WI38 (cell line): ENCODE measurements at regions not wholly inside any gene's neighbourhood (a gene's known extent, or its start where the extent isn't known, plus 50 kb on each side); places are given as distances from the start of the nearest gene placed in this dataset.

Experiments
- H3K4me3 ChIP-seq: 2 replicates; pipeline ENCODE4 v1.5.1; 2011; ENCODE audit warnings: low read depth, mild to moderate bottlenecking, control low read depth, low read length
- TF ChIP-seq, protein P1 (sequence below): IDR thresholded peaks from 2 replicates; pipeline ENCODE4 v1.5.1; 2012; ENCODE audit warnings: low read depth, mild to moderate bottlenecking, control low read depth, low read length

DNA sequence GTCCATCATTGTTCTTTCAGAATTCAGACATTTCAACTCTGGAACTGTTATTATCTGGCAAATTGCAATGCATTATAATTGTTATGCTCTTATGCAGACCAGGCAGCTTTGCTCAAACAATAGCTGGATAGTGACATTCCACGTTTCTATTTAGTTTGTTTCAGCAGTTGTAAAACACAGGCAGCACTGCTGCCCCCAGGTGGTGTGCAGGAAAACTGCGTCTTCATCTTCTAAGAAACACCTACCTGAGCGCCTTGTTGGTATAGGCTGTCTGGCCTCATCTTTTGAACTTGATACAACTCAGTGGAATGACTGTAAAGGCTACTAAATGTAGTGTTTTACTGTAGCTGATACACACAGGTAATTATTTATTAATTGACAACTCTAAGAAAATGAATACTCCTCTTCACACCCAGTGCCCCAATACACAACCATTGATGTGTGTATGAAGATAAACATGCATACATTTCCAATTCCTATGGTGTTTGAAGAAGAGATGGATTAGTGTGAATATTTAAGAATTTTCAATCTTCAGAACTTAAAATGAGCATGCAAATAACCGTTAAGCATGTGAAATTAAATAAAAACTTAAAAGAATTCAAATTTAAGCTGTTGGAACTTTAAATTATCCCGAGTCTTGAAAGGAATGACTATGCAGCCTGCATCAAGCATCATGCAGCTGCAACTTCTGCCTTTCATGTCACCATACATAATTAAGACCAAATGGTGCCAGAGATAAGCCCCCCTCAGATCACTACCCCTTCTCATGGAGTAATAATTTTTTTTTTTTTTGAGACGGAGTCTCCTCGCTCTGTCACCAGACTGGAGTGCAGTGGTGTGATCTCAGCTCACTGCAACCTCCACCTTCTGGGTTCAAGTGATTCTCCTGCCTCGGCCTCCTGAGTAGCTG lies 85.6 kb downstream of the CD8B2 start:
- TF ChIP-seq, protein P1, sequence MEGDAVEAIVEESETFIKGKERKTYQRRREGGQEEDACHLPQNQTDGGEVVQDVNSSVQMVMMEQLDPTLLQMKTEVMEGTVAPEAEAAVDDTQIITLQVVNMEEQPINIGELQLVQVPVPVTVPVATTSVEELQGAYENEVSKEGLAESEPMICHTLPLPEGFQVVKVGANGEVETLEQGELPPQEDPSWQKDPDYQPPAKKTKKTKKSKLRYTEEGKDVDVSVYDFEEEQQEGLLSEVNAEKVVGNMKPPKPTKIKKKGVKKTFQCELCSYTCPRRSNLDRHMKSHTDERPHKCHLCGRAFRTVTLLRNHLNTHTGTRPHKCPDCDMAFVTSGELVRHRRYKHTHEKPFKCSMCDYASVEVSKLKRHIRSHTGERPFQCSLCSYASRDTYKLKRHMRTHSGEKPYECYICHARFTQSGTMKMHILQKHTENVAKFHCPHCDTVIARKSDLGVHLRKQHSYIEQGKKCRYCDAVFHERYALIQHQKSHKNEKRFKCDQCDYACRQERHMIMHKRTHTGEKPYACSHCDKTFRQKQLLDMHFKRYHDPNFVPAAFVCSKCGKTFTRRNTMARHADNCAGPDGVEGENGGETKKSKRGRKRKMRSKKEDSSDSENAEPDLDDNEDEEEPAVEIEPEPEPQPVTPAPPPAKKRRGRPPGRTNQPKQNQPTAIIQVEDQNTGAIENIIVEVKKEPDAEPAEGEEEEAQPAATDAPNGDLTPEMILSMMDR, result peak; percentile 23
- no peak overlapping the region for H3K4me3 ChIP-seq

DNA sequence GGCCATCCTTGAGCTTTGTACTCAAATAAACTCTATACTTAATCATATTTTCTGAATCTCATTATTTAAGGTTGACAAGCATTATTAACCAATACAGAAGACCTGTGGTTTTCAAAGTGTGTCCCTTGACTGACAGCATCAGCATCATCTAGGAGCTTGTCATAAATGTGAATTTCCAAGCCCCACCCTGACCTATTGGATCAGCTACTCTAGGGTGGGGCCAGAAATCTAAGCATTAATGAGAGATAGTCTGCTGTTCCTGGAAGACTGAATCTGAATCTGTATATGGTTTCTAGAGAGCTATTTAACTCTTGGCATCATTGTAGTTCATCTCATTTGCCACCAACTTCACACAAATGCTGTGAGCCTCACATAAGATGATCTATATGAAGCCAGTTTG lies 86.6 kb downstream of the CD8B2 start:
- H3K4me3 ChIP-seq, result no peak overlapping the region
- TF ChIP-seq, protein P1, result no peak

DNA sequence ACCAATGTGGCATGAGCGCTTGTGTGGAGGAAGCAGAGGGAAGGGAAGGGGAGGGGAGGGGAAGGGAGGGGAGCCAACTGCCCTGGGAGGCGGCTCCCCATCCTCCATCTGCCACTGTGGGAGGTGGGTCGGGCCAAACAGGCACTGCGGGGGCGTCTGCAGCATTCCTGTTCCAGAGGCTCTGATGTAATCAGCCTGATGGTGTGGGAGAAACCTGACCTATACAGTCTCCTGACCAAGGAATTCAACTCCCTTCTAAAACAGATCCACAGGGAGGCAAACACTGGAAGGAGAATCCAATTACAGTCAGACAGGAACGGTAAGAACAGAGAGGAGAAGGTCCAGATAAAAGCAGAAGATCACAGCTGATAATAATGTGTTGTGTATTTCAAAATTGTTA lies 88.8 kb downstream of the CD8B2 start:
- H3K4me3 ChIP-seq, result no peak overlapping the region
- TF ChIP-seq, protein P1, result no peak

DNA sequence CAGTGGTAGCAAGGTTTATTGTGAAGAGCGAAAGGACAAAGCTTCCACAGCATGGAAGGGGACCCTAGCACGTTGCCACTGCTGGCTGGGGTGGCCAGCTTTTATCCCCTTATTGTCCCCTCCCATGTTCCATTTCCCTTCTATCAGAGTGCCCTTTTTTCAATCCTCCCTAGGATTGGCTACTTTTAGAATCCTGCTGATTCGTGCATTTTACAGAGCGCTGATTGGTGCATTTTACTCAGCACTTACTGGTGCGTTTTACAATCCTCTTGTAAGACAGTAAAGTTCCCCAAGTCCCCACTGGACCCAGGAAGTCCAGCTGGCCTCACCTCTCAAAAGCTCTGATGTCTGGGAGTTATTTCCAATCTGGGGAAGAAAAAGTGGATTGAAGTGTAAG lies 90.1 kb downstream of the CD8B2 start:
- TF ChIP-seq, protein P1, result no peak
- no peak overlapping the region for H3K4me3 ChIP-seq

DNA sequence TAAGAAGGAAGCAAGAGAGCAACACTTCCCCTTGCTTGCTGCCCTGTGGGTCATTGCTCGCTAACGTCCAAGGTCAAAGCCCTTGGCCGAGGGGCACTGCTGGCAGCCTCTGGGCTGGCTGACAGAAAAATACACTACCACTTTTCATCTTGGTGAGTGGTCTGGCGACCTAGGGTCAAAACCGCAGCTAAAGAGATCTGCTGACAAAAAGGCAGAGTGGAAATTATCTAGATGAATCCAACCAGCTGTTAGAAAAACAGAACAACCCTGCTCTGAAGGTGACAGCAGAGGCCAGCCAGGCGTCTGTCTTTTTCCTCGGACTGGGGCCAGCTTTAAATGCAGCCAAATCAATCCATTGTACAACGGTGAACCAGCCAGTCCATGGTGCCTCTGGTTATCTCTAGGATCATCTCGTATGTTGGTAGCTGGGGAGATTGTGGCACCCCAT lies 92.6 kb downstream of the CD8B2 start:
- no peak overlapping the region for H3K4me3 ChIP-seq
- TF ChIP-seq, protein P1, result no peak

DNA sequence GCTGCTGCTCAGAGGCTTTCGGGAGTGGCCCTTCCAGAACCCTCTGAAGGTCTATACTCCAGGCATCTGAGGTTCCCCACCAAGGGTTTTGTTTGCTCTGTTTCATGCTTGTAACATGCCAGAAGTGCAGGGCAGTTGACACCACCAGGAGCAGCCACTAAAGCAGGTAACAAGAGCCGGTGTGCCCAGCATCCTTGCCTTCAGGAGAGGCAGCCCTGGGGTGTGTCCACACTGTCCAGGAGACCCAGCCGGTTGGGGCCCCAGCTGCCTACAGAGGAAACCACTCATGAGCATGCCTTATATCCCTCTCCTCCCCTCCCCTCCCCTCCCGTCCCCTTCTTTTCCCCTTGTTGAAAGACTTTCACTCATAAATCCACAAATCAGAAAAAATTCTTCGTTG lies 93.1 kb downstream of the CD8B2 start:
- TF ChIP-seq, protein P1, result no peak
- H3K4me3 ChIP-seq, result no peak overlapping the region

DNA sequence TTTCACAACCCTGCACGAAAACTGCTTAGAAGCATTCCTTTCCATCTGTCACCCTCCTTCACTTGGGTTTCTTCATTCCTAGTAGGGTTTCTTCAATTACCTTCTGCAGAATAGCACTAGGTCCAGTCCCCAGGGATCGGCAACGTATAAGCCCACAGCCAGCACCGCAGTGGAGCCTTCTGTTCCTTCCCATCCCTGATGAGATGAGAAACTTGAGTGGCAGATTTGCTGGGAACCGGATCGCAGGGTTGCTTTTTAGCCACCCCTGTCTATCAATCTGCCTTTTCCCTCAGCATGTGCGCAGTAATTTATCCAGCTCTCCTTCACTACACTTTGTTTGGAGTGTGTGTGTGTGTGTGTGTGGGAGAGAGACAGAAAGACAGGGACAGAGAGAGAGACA lies 94.2 kb downstream of the CD8B2 start:
- no peak overlapping the region for H3K4me3 ChIP-seq
- TF ChIP-seq, protein P1, result no peak
